Panc1 (cell line): ENCODE measurements at regions not wholly inside any gene's neighbourhood (a gene's known extent, or its start where the extent isn't known, plus 50 kb on each side); places are given as distances from the start of the nearest gene placed in this dataset.

Experiments used
- ATAC-seq: fragments of 200-7000 bp; cut with Tn5 transposase; 2 replicates; pipeline ENCODE4 v1.9.1; 2020; ENCODE audit warnings: mild to moderate bottlenecking, moderate library complexity
- BruUV-seq: library from RNA; stranded (reverse); fragments of 400-500 nt; replicated peaks from 2 replicates; lab custom pipeline; 2021; lab: Mats Ljungman, UMichigan
- CTCF ChIA-PET: fragments of 300-600 bp; sonication (Branson Sonifier 250); formaldehyde crosslinking; loops from one replicate; lab custom pipeline; 2022; ENCODE audit warnings: antibody characterized with exemption; lab: Charles Lee
- POLR2A ChIA-PET: fragments of 300-600 bp; sonication (Branson Sonifier 250); formaldehyde crosslinking; loops from one replicate; lab custom pipeline; 2022; ENCODE audit warnings: antibody characterized with exemption; lab: Charles Lee
- DNase-seq: peaks from one replicate; pipeline ENCODE4 v3.0.0-alpha.2; 2010; ENCODE audit warnings: low read depth, low spot score
- H3K27ac ChIP-seq: 2 replicates; pipeline ENCODE4 v1.5.1; 2011; ENCODE audit warnings: mild to moderate bottlenecking, low read length, inconsistent platforms
- H3K27me3 ChIP-seq: fragments of 200-500 bp; sonication (Bioruptor generic); 2 replicates; pipeline ENCODE4 v1.6.0; 2014; ENCODE audit warnings: low read length, inconsistent platforms; ENCODE audit not compliant: control insufficient read depth, insufficient read depth
- H3K36me3 ChIP-seq: fragments of 200-500 bp; sonication (Bioruptor generic); 2 replicates; pipeline ENCODE4 v1.5.1; 2014; ENCODE audit warnings: inconsistent platforms, mild to moderate bottlenecking, low read length, moderate library complexity; ENCODE audit not compliant: control insufficient read depth, insufficient read depth
- H3K4me1 ChIP-seq: 2 replicates; pipeline ENCODE4 v1.5.1; 2011; ENCODE audit warnings: inconsistent platforms, mild to moderate bottlenecking, low read length, moderate library complexity; ENCODE audit not compliant: control insufficient read depth, insufficient read depth
- H3K4me3 ChIP-seq, 2 experiments: 2 replicates each; pipeline ENCODE4 v1.5.1; 2011 to 2012; ENCODE audit warnings: low read depth in 2 of 2, low read length in 2 of 2, mild to moderate bottlenecking in 2 of 2, inconsistent platforms in 1 of 2, moderate library complexity in 1 of 2
- H3K9me3 ChIP-seq: fragments of 200-500 bp; sonication (Bioruptor generic); 2 replicates; pipeline ENCODE4 v1.5.1; 2014; ENCODE audit warnings: low read depth, mild to moderate bottlenecking, inconsistent platforms, low read length, moderate library complexity; ENCODE audit not compliant: control insufficient read depth, insufficient read depth
- CTCF ChIP-seq: fragments of 450-650 bp; IDR thresholded peaks from 2 replicates; pipeline ENCODE4 v1.5.1; 2017; ENCODE audit warnings: mild to moderate bottlenecking
- POLR2AphosphoS5 ChIP-seq: IDR thresholded peaks from 2 replicates; pipeline ENCODE4 v1.6.1; 2012; ENCODE audit warnings: mild to moderate bottlenecking, low read depth, low read length, moderate library complexity
- SIN3A ChIP-seq: IDR thresholded peaks from 2 replicates; pipeline ENCODE4 v1.6.1; 2012; ENCODE audit warnings: low read depth, mild to moderate bottlenecking, low read length, moderate library complexity, borderline replicate concordance; ENCODE audit not compliant: insufficient read depth
- TCF7L2 ChIP-seq: IDR thresholded peaks from 2 replicates; pipeline ENCODE4 v1.6.1; 2011; ENCODE audit warnings: mild to moderate bottlenecking, low read depth, low read length, inconsistent platforms
- in situ Hi-C: cut with HindIII; loops from 2 replicates; pipeline ENCODE4 v1.10.0; 2016; ENCODE audit warnings: low sequenced_read_pairs, low pct_unique_long_range_greater_than_20kb
- intact Hi-C: fragments of 100-400 bp; cut with micrococcal nuclease; formaldehyde crosslinking; loops from one replicate; pipeline ENCODE4 v1.10.0; 2022; ENCODE audit not compliant: unreplicated experiment
- TF ChIP-seq, protein P1 (sequence below), 2 experiments: IDR thresholded peaks; 2 replicates each; pipeline ENCODE4 v1.6.1; 2011 to 2012; ENCODE audit warnings: low read depth in 2 of 2, control low read depth in 1 of 2, low read length in 1 of 2, mild to moderate bottlenecking in 1 of 2, moderate library complexity in 1 of 2; ENCODE audit not compliant: insufficient read depth in 1 of 2

DNA sequence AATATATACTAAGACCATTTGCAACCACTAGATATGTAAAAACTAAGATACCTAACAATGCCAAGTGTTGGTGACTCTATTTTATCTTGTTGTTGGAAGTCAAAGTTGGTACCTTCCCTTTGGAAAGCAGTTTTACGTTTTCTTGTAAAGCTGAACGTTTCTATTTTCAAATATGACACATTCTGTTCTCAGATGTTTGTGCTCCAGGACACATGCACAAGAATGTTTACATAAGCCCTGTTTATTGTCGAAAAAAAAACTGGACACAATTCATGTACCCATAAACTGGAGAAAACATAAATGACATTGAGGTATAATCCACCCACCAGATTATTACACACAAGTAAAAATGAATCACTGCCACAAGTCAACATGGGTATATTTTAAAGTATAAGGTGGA, 967.4 kb downstream of the BCL11B start:
- intact Hi-C loops (no loop called here), in situ Hi-C loops (no loop called here)
- Histone ChIP-seq H3K9me3 (no peaks in the 10 kb centered on the region), H3K27me3 (no peaks in the 10 kb centered on the region), H3K36me3 (no peaks in the 10 kb centered on the region; the same call in 1 of the 2 replicates), H3K4me3 (no peak overlapping the region), H3K27ac (no peak overlapping the region), H3K4me1 (no peaks in the 10 kb centered on the region)
- no peak for DNase-seq
- ChIA-PET CTCF (no interaction called here), POLR2A (no interaction called here)
- no TSS peak for BruUV-seq
- ATAC-seq: no peak
- no peak for TF ChIP-seq TCF7L2
- TF ChIP-seq, protein P1, sequence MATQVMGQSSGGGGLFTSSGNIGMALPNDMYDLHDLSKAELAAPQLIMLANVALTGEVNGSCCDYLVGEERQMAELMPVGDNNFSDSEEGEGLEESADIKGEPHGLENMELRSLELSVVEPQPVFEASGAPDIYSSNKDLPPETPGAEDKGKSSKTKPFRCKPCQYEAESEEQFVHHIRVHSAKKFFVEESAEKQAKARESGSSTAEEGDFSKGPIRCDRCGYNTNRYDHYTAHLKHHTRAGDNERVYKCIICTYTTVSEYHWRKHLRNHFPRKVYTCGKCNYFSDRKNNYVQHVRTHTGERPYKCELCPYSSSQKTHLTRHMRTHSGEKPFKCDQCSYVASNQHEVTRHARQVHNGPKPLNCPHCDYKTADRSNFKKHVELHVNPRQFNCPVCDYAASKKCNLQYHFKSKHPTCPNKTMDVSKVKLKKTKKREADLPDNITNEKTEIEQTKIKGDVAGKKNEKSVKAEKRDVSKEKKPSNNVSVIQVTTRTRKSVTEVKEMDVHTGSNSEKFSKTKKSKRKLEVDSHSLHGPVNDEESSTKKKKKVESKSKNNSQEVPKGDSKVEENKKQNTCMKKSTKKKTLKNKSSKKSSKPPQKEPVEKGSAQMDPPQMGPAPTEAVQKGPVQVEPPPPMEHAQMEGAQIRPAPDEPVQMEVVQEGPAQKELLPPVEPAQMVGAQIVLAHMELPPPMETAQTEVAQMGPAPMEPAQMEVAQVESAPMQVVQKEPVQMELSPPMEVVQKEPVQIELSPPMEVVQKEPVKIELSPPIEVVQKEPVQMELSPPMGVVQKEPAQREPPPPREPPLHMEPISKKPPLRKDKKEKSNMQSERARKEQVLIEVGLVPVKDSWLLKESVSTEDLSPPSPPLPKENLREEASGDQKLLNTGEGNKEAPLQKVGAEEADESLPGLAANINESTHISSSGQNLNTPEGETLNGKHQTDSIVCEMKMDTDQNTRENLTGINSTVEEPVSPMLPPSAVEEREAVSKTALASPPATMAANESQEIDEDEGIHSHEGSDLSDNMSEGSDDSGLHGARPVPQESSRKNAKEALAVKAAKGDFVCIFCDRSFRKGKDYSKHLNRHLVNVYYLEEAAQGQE (IDR thresholded peaks at IDR 0.05; ENCODE audit: insufficient read depth in 1 of 2, low read depth in 2 of 2, low read length in 1 of 2): no peak
- TF ChIP-seq POLR2AphosphoS5: no peak
- no peak for TF ChIP-seq SIN3A
- no peak for TF ChIP-seq CTCF

DNA sequence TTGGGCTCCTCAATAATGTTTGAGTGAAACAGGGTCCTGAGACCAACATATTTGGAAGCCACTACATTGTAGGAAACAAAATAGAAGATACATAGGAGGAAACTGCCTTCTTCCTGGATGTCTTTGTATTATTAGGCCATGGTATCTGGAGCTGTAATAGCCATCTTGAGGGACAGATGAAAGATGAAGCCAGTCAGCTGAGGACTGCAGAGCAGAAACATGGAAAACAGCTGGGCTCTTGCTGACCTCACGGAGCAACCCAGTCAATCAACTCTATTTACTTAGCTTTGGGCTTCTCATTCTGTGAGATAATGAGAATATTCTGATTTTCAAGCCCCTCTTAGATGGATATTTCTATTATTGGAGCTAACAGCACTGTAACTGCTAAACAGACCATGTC, 962.4 kb downstream of the BCL11B start:
- POLR2A ChIA-PET: interaction anchor here (0.5 kb wide), 1 partner anchor 958 kb away, joined by 3 read pairs; no protein-coding TSS in a partner anchor
- Histone ChIP-seq H3K9me3 (no peaks in the 10 kb centered on the region), H3K36me3 (no peaks in the 10 kb centered on the region), H3K27ac (no peak overlapping the region), H3K27me3 (no peaks in the 10 kb centered on the region), H3K4me3 (no peak overlapping the region), H3K4me1 (no peaks in the 10 kb centered on the region)
- TF ChIP-seq TCF7L2 (no peak), CTCF (no peak)
- TF ChIP-seq, protein P1 (IDR thresholded peaks at IDR 0.05; ENCODE audit: insufficient read depth in 1 of 2, low read depth in 2 of 2, low read length in 1 of 2): no peak
- DNase-seq (no peak), ATAC-seq (no peak)
- intact Hi-C loops: no loop called here
- no TSS peak for BruUV-seq
- CTCF ChIA-PET: no interaction called here
- in situ Hi-C loops: no loop called here
